ENCODE measurements at regions not wholly inside any gene's neighbourhood (a gene's known extent, or its start where the extent isn't known, plus 50 kb on each side); places are given as distances from the start of the nearest gene placed in this dataset.
A peak's percentile ranks its signal among the peaks of the same experiment; 100 is the strongest.

- Histone ChIP-seq H3K9me3 (no peaks in the 10 kb centered on the region), H3K4me3 (no peak overlapping the region), H3K36me3 (no peaks in the 10 kb centered on the region), H3K27ac (no peak overlapping the region), H3K4me1 (no peaks in the 10 kb centered on the region), H3K27me3 (no peaks in the 10 kb centered on the region)
- ATAC-seq (ENCODE audit: low FRiP score in 2 of 2): no peak
- no peak for DNase-seq
- WGBS, 2 donors: 87 to 91% methylated on average over 7 of the region's 7 CpGs
- TF ChIP-seq POLR2A (IDR thresholded peaks at IDR 0.05) (no peak), POLR2AphosphoS5 (IDR thresholded peaks at IDR 0.05) (no peak), CTCF (IDR thresholded peaks at IDR 0.05) (no peak), EP300 (IDR thresholded peaks at IDR 0.05) (no peak)
These were observed 473.3 kb upstream of the PSMD7 start for GRCh38 chr16:73823205-73823849.

- no peaks in the 10 kb centered on the region for H3K36me3 ChIP-seq
- H3K27ac ChIP-seq: no peak overlapping the region
- no peak overlapping the region for H3K4me3 ChIP-seq
- no peaks in the 10 kb centered on the region for H3K4me1 ChIP-seq
- H3K27me3 ChIP-seq: no peaks in the 10 kb centered on the region
- ATAC-seq (ENCODE audit: low FRiP score in 2 of 2) (no peak), DNase-seq (no peak)
- H3K9me3 ChIP-seq: no peaks in the 10 kb centered on the region
- TF ChIP-seq POLR2A (IDR thresholded peaks at IDR 0.05) (no peak), POLR2AphosphoS5 (IDR thresholded peaks at IDR 0.05) (no peak), EP300 (IDR thresholded peaks at IDR 0.05) (no peak), CTCF (IDR thresholded peaks at IDR 0.05) (no peak)
- WGBS, 2 donors: 79 to 83% methylated on average over 13 of the region's 13 CpGs
These were observed 478.9 kb upstream of the PSMD7 start for GRCh38 chr16:73817526-73818324.

- no peaks in the 10 kb centered on the region for H3K27me3 ChIP-seq
- 47 to 49% methylated on average over 7 of the region's 7 CpGs for WGBS, 2 donors
- H3K36me3 ChIP-seq: no peaks in the 10 kb centered on the region
- H3K9me3 ChIP-seq: no peaks in the 10 kb centered on the region
- DNase-seq (no peak), ATAC-seq (ENCODE audit: low FRiP score in 2 of 2) (peak in 1 of 2 donors; percentile 34)
- TF ChIP-seq EP300 (IDR thresholded peaks at IDR 0.05) (no peak), POLR2A (IDR thresholded peaks at IDR 0.05) (no peak), POLR2AphosphoS5 (IDR thresholded peaks at IDR 0.05) (no peak), CTCF (IDR thresholded peaks at IDR 0.05) (no peak)
- H3K4me3 ChIP-seq: no peak overlapping the region
- H3K4me1 ChIP-seq: no peaks in the 10 kb centered on the region
- H3K27ac ChIP-seq: no peak overlapping the region
These were observed 483.1 kb upstream of the PSMD7 start for GRCh38 chr16:73813527-73813926.

- no peak for ATAC-seq (ENCODE audit: low FRiP score in 2 of 2)
- TF ChIP-seq CTCF (IDR thresholded peaks at IDR 0.05) (no peak), EP300 (IDR thresholded peaks at IDR 0.05) (no peak), POLR2AphosphoS5 (IDR thresholded peaks at IDR 0.05) (no peak), POLR2A (IDR thresholded peaks at IDR 0.05) (no peak)
- no peak overlapping the region for H3K27ac ChIP-seq
These were observed 492.2 kb upstream of the PSMD7 start for GRCh38 chr16:73804456-73804855.

More at GRCh38 chr16:73804456-73804855, 492.2 kb upstream of the PSMD7 start:
- no peaks in the 10 kb centered on the region for H3K27me3 ChIP-seq
- no peaks in the 10 kb centered on the region for H3K36me3 ChIP-seq
- DNase-seq: no peak
- WGBS, 2 donors: 87 to 100% methylated on average over 1 of the region's 1 CpG
- no peak overlapping the region for H3K4me3 ChIP-seq
- H3K4me1 ChIP-seq: no peaks in the 10 kb centered on the region
- no peaks in the 10 kb centered on the region for H3K9me3 ChIP-seq

Data from upper lobe of left lung (tissue), 6 donors.